WI38 (cell line): ENCODE measurements at regions not wholly inside any gene's neighbourhood (a gene's known extent, or its start where the extent isn't known, plus 50 kb on each side); places are given as distances from the start of the nearest gene placed in this dataset.

Experiments used
- H3K4me3 ChIP-seq: 2 replicates; pipeline ENCODE4 v1.5.1; 2011; ENCODE audit warnings: low read depth, mild to moderate bottlenecking, control low read depth, low read length
- CTCF ChIP-seq: IDR thresholded peaks from 2 replicates; pipeline ENCODE4 v1.5.1; 2012; ENCODE audit warnings: low read depth, mild to moderate bottlenecking, control low read depth, low read length

- H3K4me3 ChIP-seq: no peak overlapping the region
- no peak for TF ChIP-seq CTCF
Observed at GRCh38 chr4:156241896-156242295, 288.2 kb upstream of the CTSO start.

- no peak for TF ChIP-seq CTCF
- no peak overlapping the region for H3K4me3 ChIP-seq
Observed at GRCh38 chr4:156238171-156238570, 284.5 kb upstream of the CTSO start.

- no peak overlapping the region for H3K4me3 ChIP-seq
- TF ChIP-seq CTCF: no peak
Observed at GRCh38 chr4:156237231-156237630, 283.6 kb upstream of the CTSO start.

GRCh38 chr4:156230176-156230575 lies 276.5 kb upstream of the CTSO start:
- TF ChIP-seq CTCF: no peak
- H3K4me3 ChIP-seq: no peak overlapping the region

- H3K4me3 ChIP-seq: no peak overlapping the region
- no peak for TF ChIP-seq CTCF
Observed at GRCh38 chr4:156228676-156229075, 275.0 kb upstream of the CTSO start.

GRCh38 chr4:156227321-156227720 lies 273.7 kb upstream of the CTSO start:
- H3K4me3 ChIP-seq: no peak overlapping the region
- TF ChIP-seq CTCF: no peak

GRCh38 chr4:156223985-156224384 lies 270.3 kb upstream of the CTSO start:
- no peak for TF ChIP-seq CTCF
- H3K4me3 ChIP-seq: no peak overlapping the region
